ENCODE measurements at regions not wholly inside any gene's neighbourhood (a gene's known extent, or its start where the extent isn't known, plus 50 kb on each side); places are given as distances from the start of the nearest gene placed in this dataset.
"Not testable (repeated sequence)": the region's sequence is repeated elsewhere in the genome, so short reads cannot be mapped to it uniquely, and the experiment has no call there.

- not testable (repeated sequence) for H3K4me3 Mint-ChIP-seq; H3K27ac Mint-ChIP-seq; ATAC-seq; H3K9me3 Mint-ChIP-seq; H3K36me3 Mint-ChIP-seq; H3K4me1 Mint-ChIP-seq (ENCODE audit: low read depth in 2 of 2); DNase-seq (ENCODE audit: low spot score)
- peaks cover 11 to 38% of the 10 kb centered on the region in 2 donors for H3K27me3 Mint-ChIP-seq
These were observed 399.0 kb upstream of the MAN1A1 start for GRCh38 chr6:119748535-119748934.

DNA sequence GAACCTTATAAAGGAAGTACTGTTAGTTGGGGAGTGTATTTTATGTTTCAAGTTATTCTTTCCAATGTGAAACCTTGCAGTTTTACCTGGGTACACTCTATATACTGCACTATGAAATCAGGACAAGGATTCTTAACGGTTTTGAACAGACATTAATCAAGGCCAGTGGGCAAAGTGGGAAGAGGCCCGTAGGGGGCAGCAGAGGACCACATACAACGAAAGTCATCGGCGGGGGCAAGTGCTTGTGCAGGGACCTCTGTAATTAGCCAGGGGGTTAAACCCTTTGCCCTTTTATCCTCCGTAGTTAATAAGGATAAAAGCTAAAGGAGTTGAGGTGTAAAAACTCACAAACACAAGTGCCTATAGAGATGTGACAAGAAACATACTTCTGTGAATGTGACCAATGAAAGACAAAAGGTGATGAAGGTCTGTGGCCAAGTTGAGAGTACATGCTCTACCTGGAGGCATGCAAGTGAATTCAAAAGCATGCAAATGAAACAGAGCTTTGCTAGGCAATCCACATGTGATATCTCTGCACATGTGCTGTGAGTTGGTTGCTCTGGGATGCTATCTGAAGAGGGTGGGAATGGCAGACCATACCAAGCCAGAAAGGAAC, 392.7 kb upstream of the MAN1A1 start:
- H3K27me3 Mint-ChIP-seq = peaks cover 5 to 10% of the 10 kb centered on the region in 2 donors
- no peak overlapping the region for H3K4me3 Mint-ChIP-seq
- H3K4me1 Mint-ChIP-seq (ENCODE audit: low read depth in 2 of 2) = peaks cover 6 to 8% of the 10 kb centered on the region in 2 donors

DNA sequence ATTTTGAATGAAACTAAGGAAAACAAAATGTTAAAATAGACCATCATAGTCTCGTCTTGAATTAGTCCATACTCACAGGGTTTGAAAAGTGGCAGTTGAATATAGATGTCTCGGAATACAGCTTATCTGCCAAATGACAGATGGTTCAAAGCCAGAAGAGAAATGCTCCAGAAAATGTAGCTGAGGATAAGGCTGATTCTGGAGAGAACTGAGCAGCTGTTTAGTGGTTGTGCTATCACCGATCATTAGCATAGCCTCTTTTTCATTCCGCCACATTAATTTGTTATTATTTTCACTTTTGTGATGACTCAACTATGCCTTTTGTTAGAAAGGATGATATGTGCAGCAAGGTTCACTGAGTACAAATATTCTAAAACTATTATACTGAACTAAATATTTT, 390.2 kb upstream of the MAN1A1 start:
- no peak overlapping the region for H3K27ac Mint-ChIP-seq
- ATAC-seq (no peak), DNase-seq (ENCODE audit: low spot score) (no peak)
- peaks cover 6 to 8% of the 10 kb centered on the region in 2 donors for H3K4me1 Mint-ChIP-seq (ENCODE audit: low read depth in 2 of 2)
- H3K27me3 Mint-ChIP-seq = peaks cover 22 to 30% of the 10 kb centered on the region in 2 donors
- H3K9me3 Mint-ChIP-seq = no peaks in the 10 kb centered on the region
- no peak overlapping the region for H3K4me3 Mint-ChIP-seq
- no peaks in the 10 kb centered on the region for H3K36me3 Mint-ChIP-seq

More for the DNA sequence above, 392.7 kb upstream of the MAN1A1 start:
- ATAC-seq (peak; percentile 56 to 65), DNase-seq (ENCODE audit: low spot score) (peak; percentile 62)
- no peaks in the 10 kb centered on the region for H3K9me3 Mint-ChIP-seq
- H3K36me3 Mint-ChIP-seq = no peaks in the 10 kb centered on the region
- H3K27ac Mint-ChIP-seq = no peak overlapping the region

GRCh38 chr6:119738425-119738824, 388.9 kb upstream of the MAN1A1 start:
- Mint-ChIP-seq H3K27ac (no peak overlapping the region), H3K36me3 (no peaks in the 10 kb centered on the region), H3K4me1 (ENCODE audit: low read depth in 2 of 2) (peaks cover 6 to 8% of the 10 kb centered on the region in 2 donors), H3K9me3 (no peaks in the 10 kb centered on the region), H3K4me3 (no peak overlapping the region), H3K27me3 (peaks cover 24 to 39% of the 10 kb centered on the region in 2 donors)
- no peak for ATAC-seq
- no peak for DNase-seq (ENCODE audit: low spot score)

- no peaks in the 10 kb centered on the region for H3K36me3 Mint-ChIP-seq
- H3K27ac Mint-ChIP-seq = no peak overlapping the region
- DNase-seq (ENCODE audit: low spot score) = no peak
- no peak overlapping the region for H3K4me3 Mint-ChIP-seq
- ATAC-seq = no peak
- no peaks in the 10 kb centered on the region for H3K4me1 Mint-ChIP-seq (ENCODE audit: low read depth in 2 of 2)
- H3K9me3 Mint-ChIP-seq = no peaks in the 10 kb centered on the region
- peaks cover 23 to 34% of the 10 kb centered on the region in 2 donors for H3K27me3 Mint-ChIP-seq
These were observed 386.9 kb upstream of the MAN1A1 start for GRCh38 chr6:119736296-119737021.

GRCh38 chr6:119735530-119735929, 386.0 kb upstream of the MAN1A1 start:
- H3K27me3 Mint-ChIP-seq = peaks cover 22 to 31% of the 10 kb centered on the region in 2 donors
- no peak overlapping the region for H3K27ac Mint-ChIP-seq
- no peaks in the 10 kb centered on the region for H3K4me1 Mint-ChIP-seq (ENCODE audit: low read depth in 2 of 2)
- H3K4me3 Mint-ChIP-seq = no peak overlapping the region
- no peaks in the 10 kb centered on the region for H3K9me3 Mint-ChIP-seq
- DNase-seq (ENCODE audit: low spot score) (no peak), ATAC-seq (no peak)
- no peaks in the 10 kb centered on the region for H3K36me3 Mint-ChIP-seq

DNA sequence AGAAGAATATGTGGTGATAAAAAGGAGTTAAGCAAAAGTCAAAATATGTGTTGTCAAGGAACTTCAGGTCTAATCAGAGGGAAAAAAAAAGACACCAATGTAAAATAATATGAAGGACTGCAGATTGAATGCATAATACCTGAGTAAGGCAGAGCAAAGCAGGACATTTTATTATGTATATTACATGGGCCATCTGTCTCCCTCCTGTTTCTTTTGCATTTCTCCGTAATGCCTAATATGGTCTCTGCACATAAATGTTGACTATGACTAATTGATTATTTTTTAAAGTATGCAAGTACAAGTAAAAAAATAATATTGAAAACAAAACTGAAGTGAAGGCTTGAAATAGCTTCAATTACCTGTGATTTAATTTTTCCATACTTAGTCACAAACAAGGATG, 384.7 kb upstream of the MAN1A1 start:
- ATAC-seq = no peak
- Mint-ChIP-seq H3K9me3 (no peaks in the 10 kb centered on the region), H3K27ac (no peak overlapping the region), H3K4me1 (ENCODE audit: low read depth in 2 of 2) (no peaks in the 10 kb centered on the region), H3K36me3 (no peaks in the 10 kb centered on the region), H3K4me3 (no peak overlapping the region), H3K27me3 (peaks cover 22 to 31% of the 10 kb centered on the region in 2 donors)
- no peak for DNase-seq (ENCODE audit: low spot score)

DNA sequence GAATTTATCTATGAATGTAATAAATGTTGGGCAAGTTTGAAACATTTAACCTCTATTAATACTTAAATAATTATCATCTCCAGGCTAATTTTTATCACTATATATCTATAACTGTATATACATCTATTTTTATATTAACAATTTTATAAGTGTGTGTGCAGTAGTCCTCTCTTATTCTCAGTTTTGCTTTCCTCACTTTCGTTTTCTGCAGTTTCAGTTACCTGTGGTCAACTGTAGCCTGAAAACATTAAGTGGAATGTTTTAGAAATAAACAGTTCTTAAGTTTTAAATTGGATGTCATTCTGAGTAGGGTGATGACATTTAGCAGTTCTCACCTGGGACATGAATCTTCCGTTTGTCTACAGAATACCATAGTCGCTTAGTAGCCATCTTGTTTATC, 379.4 kb upstream of the MAN1A1 start:
- Mint-ChIP-seq H3K4me3 (no peak overlapping the region), H3K9me3 (no peaks in the 10 kb centered on the region), H3K4me1 (ENCODE audit: low read depth in 2 of 2) (no peaks in the 10 kb centered on the region), H3K36me3 (no peaks in the 10 kb centered on the region), H3K27ac (no peak overlapping the region), H3K27me3 (peaks cover 8 to 31% of the 10 kb centered on the region in 2 donors)
- DNase-seq (ENCODE audit: low spot score) (no peak), ATAC-seq (no peak)

GRCh38 chr6:119728220-119728750, 378.7 kb upstream of the MAN1A1 start:
- Mint-ChIP-seq H3K27me3 (peaks cover 7 to 29% of the 10 kb centered on the region in 2 donors), H3K4me1 (ENCODE audit: low read depth in 2 of 2) (no peaks in the 10 kb centered on the region), H3K36me3 (no peaks in the 10 kb centered on the region), H3K9me3 (peaks cover 3% of the 10 kb centered on the region), H3K27ac (no peak overlapping the region), H3K4me3 (no peak overlapping the region)
- no peak for DNase-seq (ENCODE audit: low spot score)
- ATAC-seq = no peak

DNA sequence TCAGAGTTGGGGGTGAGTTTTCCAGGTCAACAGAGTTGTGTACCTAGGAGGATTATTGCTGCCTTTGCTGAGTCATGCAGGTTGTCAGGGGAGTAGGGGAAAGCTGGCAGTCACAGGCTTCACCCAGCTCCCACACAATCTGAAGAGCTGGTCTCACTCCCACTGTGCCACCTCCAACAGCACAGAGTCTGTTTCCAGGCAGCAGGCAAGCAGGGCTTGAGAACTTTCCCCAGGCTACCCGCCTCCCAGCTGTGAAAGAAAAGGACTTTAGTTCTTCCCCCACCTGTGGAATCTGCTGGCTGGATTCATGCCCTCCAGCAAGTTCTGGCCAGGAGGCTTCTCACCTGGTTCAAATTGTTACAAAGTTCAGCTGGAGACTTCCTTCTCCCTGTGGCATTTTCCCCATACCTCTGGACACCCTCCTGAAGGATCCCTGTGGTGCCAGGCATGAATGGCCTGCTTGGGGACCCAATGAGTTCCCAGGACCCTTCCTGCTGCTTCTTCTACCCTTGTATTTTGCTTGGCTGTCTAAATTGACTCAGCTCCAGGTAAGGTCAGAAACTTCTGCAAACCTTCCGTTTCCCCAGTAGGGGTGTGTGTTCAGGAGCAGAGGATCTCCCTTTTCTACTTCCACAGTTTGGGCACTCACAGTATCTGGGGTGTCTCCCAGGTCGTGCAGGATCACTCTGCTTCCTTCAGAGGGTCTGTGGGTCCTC, 378.1 kb upstream of the MAN1A1 start:
- peaks cover 5% of the 10 kb centered on the region for H3K9me3 Mint-ChIP-seq
- H3K36me3 Mint-ChIP-seq = no peaks in the 10 kb centered on the region
- no peaks in the 10 kb centered on the region for H3K4me1 Mint-ChIP-seq (ENCODE audit: low read depth in 2 of 2)
- ATAC-seq (no peak), DNase-seq (ENCODE audit: low spot score) (no peak)
- no peak overlapping the region for H3K4me3 Mint-ChIP-seq
- H3K27me3 Mint-ChIP-seq = peaks cover 7 to 29% of the 10 kb centered on the region in 2 donors
- H3K27ac Mint-ChIP-seq = no peak overlapping the region

GRCh38 chr6:119726912-119727311, 377.4 kb upstream of the MAN1A1 start:
- H3K36me3 Mint-ChIP-seq; DNase-seq (ENCODE audit: low spot score); H3K4me3 Mint-ChIP-seq; ATAC-seq; H3K9me3 Mint-ChIP-seq; H3K4me1 Mint-ChIP-seq (ENCODE audit: low read depth in 2 of 2); H3K27ac Mint-ChIP-seq: not testable (repeated sequence)
- peaks cover 7 to 29% of the 10 kb centered on the region in 2 donors for H3K27me3 Mint-ChIP-seq

DNA sequence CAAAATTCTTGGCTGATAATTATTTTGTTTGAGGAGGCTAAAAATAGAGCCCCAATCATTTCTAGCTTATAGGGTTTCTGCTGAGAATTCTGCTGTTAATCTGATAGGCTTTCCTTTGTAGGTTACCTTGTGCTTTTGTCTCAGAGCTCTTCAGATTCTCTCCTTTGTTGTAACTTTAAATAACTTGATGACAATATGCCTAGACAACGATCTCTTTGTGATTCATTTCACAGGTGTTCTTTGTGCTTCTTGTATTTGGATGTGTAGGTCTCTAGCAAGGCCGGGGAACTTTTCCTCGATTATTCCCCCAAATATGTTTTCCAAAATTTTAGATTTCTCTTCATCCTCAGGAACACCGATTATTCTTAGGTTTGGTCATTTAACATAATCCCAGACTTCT, 376.5 kb upstream of the MAN1A1 start:
- Mint-ChIP-seq H3K4me1 (ENCODE audit: low read depth in 2 of 2) (no peaks in the 10 kb centered on the region), H3K9me3 (peaks cover 5% of the 10 kb centered on the region), H3K27me3 (peaks cover 7 to 29% of the 10 kb centered on the region in 2 donors), H3K27ac (no peak overlapping the region), H3K4me3 (no peak overlapping the region), H3K36me3 (no peaks in the 10 kb centered on the region)
- ATAC-seq (no peak), DNase-seq (ENCODE audit: low spot score) (no peak)

DNA sequence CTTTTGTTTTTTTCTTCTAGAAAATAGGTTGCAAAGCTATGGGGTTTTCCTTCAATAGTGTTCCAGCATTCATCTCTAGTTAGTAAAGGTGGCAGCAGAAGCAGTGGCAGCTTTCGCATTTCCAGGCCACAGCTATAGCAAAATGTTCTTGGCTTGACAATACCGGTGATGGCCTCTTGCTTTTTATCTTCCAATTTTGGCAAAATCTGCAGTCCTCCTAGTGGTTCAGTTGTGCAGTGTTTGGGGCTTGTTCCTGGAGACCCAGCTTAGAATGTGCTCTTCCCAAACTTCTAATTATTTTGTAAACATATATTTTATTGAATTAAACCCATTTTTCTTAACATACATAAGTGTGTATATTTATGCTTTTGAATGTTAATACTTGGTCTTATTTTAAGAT, 370.6 kb upstream of the MAN1A1 start:
- H3K4me3 Mint-ChIP-seq = no peak overlapping the region
- peaks cover 7 to 16% of the 10 kb centered on the region in 2 donors for H3K27me3 Mint-ChIP-seq
- no peaks in the 10 kb centered on the region for H3K36me3 Mint-ChIP-seq
- no peaks in the 10 kb centered on the region for H3K4me1 Mint-ChIP-seq (ENCODE audit: low read depth in 2 of 2)
- H3K9me3 Mint-ChIP-seq = peaks cover 5% of the 10 kb centered on the region
- DNase-seq (ENCODE audit: low spot score) (no peak), ATAC-seq (no peak)
- H3K27ac Mint-ChIP-seq = no peak overlapping the region

DNA sequence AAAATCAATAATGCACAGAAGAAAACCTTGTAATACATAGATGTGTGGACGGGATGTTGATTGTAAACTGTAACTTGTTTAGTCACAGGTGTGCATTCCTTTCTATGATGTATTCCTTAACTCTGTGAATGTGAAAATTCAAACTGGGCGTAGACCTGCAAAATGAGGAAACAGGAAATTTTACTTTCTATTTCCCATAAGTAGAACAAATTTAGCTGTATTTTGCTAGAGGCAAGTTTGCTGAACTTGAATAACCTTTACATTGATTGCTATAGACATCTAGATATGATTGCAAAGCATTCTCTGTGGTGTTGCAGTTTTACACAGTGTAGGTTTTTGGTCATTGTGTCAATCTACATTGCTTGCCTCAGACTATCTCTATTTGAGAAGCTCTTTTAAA, 368.4 kb upstream of the MAN1A1 start:
- H3K4me3 Mint-ChIP-seq = no peak overlapping the region
- no peaks in the 10 kb centered on the region for H3K4me1 Mint-ChIP-seq (ENCODE audit: low read depth in 2 of 2)
- ATAC-seq = no peak
- no peak for DNase-seq (ENCODE audit: low spot score)
- H3K27ac Mint-ChIP-seq = no peak overlapping the region
- no peaks in the 10 kb centered on the region for H3K9me3 Mint-ChIP-seq
- H3K36me3 Mint-ChIP-seq = no peaks in the 10 kb centered on the region
- no peaks in the 10 kb centered on the region for H3K27me3 Mint-ChIP-seq

Measured in natural killer cell treated with Interleukin-12 subunit alpha and Interleukin-12 subunit beta and Interleukin-15 and Interleukin-18, amount 100 ng/mL, for 72 hours (primary cell).